ENCODE measurements at regions not wholly inside any gene's neighbourhood (a gene's known extent, or its start where the extent isn't known, plus 50 kb on each side); places are given as distances from the start of the nearest gene placed in this dataset.

DNA sequence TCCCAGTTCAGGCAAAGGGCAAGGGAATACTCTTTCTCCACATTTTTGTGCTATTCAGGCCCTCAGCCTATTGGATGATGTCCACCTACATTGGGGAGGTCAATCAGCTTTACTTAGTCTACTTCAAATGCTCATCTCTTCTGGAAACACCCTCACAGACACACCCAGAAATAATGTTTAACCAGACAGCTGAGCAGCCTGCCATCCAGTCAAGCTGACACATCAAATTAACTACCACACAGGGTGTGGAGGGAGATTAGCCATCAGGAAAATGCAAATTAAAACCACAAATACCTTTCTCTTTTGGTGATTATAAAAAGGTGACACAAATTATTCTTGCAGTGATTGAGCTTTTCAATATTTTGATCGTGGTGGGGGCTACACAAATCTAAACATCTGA, 74.7 kb upstream of the FZD8 start:
- Histone ChIP-seq H3K27me3 (ENCODE audit: insufficient read depth, low read depth) (no peaks in the 10 kb centered on the region), H3K9ac (no peak overlapping the region), H3K36me3 (ENCODE audit: insufficient read depth) (no peaks in the 10 kb centered on the region), H3K4me1 (ENCODE audit: low read depth, poor library complexity, severe bottlenecking) (peaks cover 20% of the 10 kb centered on the region), H3K4me2 (no peak overlapping the region), H3K4me3 (IDR thresholded peaks at IDR 0.05; ENCODE audit: insufficient read depth, low read depth, low read length) (no peak overlapping the region), H4K20me1 (ENCODE audit: insufficient read depth) (no peaks in the 10 kb centered on the region), H3K27ac (no peak overlapping the region), H2AFZ (ENCODE audit: low read depth) (no peak overlapping the region), H3K79me2 (ENCODE audit: insufficient read depth, low read depth) (no peaks in the 10 kb centered on the region)
- TF ChIP-seq, protein P1, sequence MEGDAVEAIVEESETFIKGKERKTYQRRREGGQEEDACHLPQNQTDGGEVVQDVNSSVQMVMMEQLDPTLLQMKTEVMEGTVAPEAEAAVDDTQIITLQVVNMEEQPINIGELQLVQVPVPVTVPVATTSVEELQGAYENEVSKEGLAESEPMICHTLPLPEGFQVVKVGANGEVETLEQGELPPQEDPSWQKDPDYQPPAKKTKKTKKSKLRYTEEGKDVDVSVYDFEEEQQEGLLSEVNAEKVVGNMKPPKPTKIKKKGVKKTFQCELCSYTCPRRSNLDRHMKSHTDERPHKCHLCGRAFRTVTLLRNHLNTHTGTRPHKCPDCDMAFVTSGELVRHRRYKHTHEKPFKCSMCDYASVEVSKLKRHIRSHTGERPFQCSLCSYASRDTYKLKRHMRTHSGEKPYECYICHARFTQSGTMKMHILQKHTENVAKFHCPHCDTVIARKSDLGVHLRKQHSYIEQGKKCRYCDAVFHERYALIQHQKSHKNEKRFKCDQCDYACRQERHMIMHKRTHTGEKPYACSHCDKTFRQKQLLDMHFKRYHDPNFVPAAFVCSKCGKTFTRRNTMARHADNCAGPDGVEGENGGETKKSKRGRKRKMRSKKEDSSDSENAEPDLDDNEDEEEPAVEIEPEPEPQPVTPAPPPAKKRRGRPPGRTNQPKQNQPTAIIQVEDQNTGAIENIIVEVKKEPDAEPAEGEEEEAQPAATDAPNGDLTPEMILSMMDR (conservative IDR thresholded peaks at IDR 0.05; ENCODE audit: low read depth, low read length), result no peak

- H3K79me2 ChIP-seq (ENCODE audit: insufficient read depth, low read depth), result no peaks in the 10 kb centered on the region
- no peaks in the 10 kb centered on the region for H3K36me3 ChIP-seq (ENCODE audit: insufficient read depth)
- TF ChIP-seq, protein P1 (conservative IDR thresholded peaks at IDR 0.05; ENCODE audit: low read depth, low read length), result no peak
- H3K27me3 ChIP-seq (ENCODE audit: insufficient read depth, low read depth), result no peaks in the 10 kb centered on the region
- peaks cover 20% of the 10 kb centered on the region for H3K4me1 ChIP-seq (ENCODE audit: low read depth, poor library complexity, severe bottlenecking)
- peak overlapping the region; percentile 47; the same call in 1 of the 2 replicates for H3K4me2 ChIP-seq
- peak overlapping the region; percentile 44; the same call in 1 of the 2 replicates for H2AFZ ChIP-seq (ENCODE audit: low read depth)
- H3K9ac ChIP-seq, result no peak overlapping the region
- H3K4me3 ChIP-seq (IDR thresholded peaks at IDR 0.05; ENCODE audit: insufficient read depth, low read depth, low read length), result no peak overlapping the region
- no peaks in the 10 kb centered on the region for H4K20me1 ChIP-seq (ENCODE audit: insufficient read depth)
- peak overlapping the region; percentile 10; the same call in 1 of the 2 replicates for H3K27ac ChIP-seq
These were observed 70.4 kb upstream of the FZD8 start for GRCh38 chr10:35712486-35712885.

GRCh38 chr10:35711615-35712411, 69.7 kb upstream of the FZD8 start:
- peaks cover 17% of the 10 kb centered on the region for H3K4me1 ChIP-seq (ENCODE audit: low read depth, poor library complexity, severe bottlenecking)
- TF ChIP-seq, protein P1 (conservative IDR thresholded peaks at IDR 0.05; ENCODE audit: low read depth, low read length), result no peak
- no peaks in the 10 kb centered on the region for H4K20me1 ChIP-seq (ENCODE audit: insufficient read depth)
- no peak overlapping the region for H3K9ac ChIP-seq
- no peaks in the 10 kb centered on the region for H3K36me3 ChIP-seq (ENCODE audit: insufficient read depth)
- H2AFZ ChIP-seq (ENCODE audit: low read depth), result no peak overlapping the region; the same call in 1 of the 2 replicates
- H3K79me2 ChIP-seq (ENCODE audit: insufficient read depth, low read depth), result no peaks in the 10 kb centered on the region
- H3K4me2 ChIP-seq, result peak overlapping the region; percentile 47; the same call in 1 of the 2 replicates
- no peaks in the 10 kb centered on the region for H3K27me3 ChIP-seq (ENCODE audit: insufficient read depth, low read depth)
- no peak overlapping the region for H3K27ac ChIP-seq
- no peak overlapping the region for H3K4me3 ChIP-seq (IDR thresholded peaks at IDR 0.05; ENCODE audit: insufficient read depth, low read depth, low read length)

DNA sequence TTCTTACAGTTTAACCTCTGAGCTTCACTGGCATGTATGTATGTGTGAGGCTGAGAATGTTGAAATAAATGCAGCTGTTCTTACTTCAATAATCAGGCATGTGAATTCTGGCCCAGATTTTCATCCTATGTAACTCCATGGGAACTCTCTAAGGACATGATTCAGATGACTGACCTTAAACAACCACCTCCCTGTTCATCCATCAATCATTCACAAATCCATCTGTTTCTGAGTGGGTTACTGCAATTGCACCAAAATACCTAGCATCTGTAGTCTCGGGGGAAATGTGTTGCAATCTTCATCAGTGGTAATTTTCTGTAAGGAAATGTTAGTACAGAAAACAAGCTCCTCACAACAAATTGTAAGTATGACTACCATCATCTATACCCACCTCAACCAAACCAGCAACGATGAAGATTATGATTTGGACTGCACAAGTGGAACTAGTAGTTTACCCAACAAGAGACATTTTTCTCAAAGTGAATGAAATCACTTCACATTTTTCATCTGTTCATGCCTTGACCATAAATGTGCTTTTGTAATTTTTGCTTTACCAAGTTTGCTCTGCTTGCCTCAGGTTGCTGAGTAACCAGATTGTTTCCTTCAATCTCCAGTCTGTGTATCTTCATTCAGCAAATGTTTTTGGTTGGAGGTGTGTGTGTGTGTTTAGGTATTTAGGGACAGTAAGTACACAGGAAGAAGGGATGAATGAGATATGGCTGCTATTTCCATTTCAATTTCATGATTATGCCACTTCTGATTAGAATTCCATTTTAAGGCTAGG, 65.7 kb upstream of the FZD8 start:
- no peak overlapping the region for H2AFZ ChIP-seq (ENCODE audit: low read depth)
- no peaks in the 10 kb centered on the region for H4K20me1 ChIP-seq (ENCODE audit: insufficient read depth)
- H3K9ac ChIP-seq, result no peak overlapping the region
- no peak overlapping the region for H3K4me2 ChIP-seq
- H3K36me3 ChIP-seq (ENCODE audit: insufficient read depth), result no peaks in the 10 kb centered on the region
- H3K27ac ChIP-seq, result no peak overlapping the region
- no peaks in the 10 kb centered on the region for H3K27me3 ChIP-seq (ENCODE audit: insufficient read depth, low read depth)
- no peaks in the 10 kb centered on the region for H3K79me2 ChIP-seq (ENCODE audit: insufficient read depth, low read depth)
- H3K4me3 ChIP-seq (IDR thresholded peaks at IDR 0.05; ENCODE audit: insufficient read depth, low read depth, low read length), result no peak overlapping the region
- TF ChIP-seq, protein P1 (conservative IDR thresholded peaks at IDR 0.05; ENCODE audit: low read depth, low read length), result no peak
- peaks cover 9% of the 10 kb centered on the region for H3K4me1 ChIP-seq (ENCODE audit: low read depth, poor library complexity, severe bottlenecking)

All from KMS-11 (cell line).